Endothelial cell of umbilical vein (primary cell): ENCODE measurements at regions not wholly inside any gene's neighbourhood (a gene's known extent, or its start where the extent isn't known, plus 50 kb on each side); places are given as distances from the start of the nearest gene placed in this dataset.

Experiments
- EZH2 ChIP-seq: IDR thresholded peaks from 2 replicates; pipeline ENCODE4 v1.6.1; 2012; ENCODE audit warnings: borderline replicate concordance, low read depth, mild to moderate bottlenecking, moderate library complexity, low read length, inconsistent platforms; ENCODE audit not compliant: severe bottlenecking
- GATA2 ChIP-seq: IDR thresholded peaks from 2 replicates; pipeline ENCODE4 v1.7.0; 2011; ENCODE audit warnings: low read depth, mild to moderate bottlenecking, moderate library complexity, mixed read lengths, low read length; ENCODE audit not compliant: insufficient read length, insufficient read depth
- JUN ChIP-seq: IDR thresholded peaks from 2 replicates; pipeline ENCODE4 v1.6.1; 2011; ENCODE audit warnings: borderline replicate concordance, low read depth; ENCODE audit not compliant: insufficient read length, insufficient read depth
- MYC ChIP-seq: IDR thresholded peaks from one replicate; pipeline ENCODE4 v1.6.1; 2011; ENCODE audit warnings: mild to moderate bottlenecking, low read depth, low read length
- POLR2A ChIP-seq: IDR thresholded peaks from 2 replicates; pipeline ENCODE4 v1.6.1; 2012; ENCODE audit warnings: low read depth, mild to moderate bottlenecking, control low read depth, low read length
- POLR2AphosphoS5 ChIP-seq: IDR thresholded peaks from 2 replicates; pipeline ENCODE4 v1.6.1; 2012; ENCODE audit warnings: low read depth, mild to moderate bottlenecking, control low read depth, low read length, moderate library complexity; ENCODE audit not compliant: insufficient read depth
- TF ChIP-seq, protein P1 (sequence below), 2 donors: IDR thresholded peaks; 1 replicate in 1 of 2; 2 replicates in 1 of 2; pipeline ENCODE4 v1.5.1; 2011; ENCODE audit warnings: low read length in 2 of 2, mild to moderate bottlenecking in 2 of 2, moderate library complexity in 2 of 2, control low read depth in 1 of 2, inconsistent platforms in 1 of 2, low read depth in 1 of 2; ENCODE audit not compliant: insufficient read depth in 1 of 2; ENCODE audit errors: extremely low read depth in 1 of 2
- TF ChIP-seq, protein P2 (sequence below): IDR thresholded peaks from 2 replicates; pipeline ENCODE4 v1.6.1; 2011; ENCODE audit not compliant: insufficient read depth, insufficient read length

DNA sequence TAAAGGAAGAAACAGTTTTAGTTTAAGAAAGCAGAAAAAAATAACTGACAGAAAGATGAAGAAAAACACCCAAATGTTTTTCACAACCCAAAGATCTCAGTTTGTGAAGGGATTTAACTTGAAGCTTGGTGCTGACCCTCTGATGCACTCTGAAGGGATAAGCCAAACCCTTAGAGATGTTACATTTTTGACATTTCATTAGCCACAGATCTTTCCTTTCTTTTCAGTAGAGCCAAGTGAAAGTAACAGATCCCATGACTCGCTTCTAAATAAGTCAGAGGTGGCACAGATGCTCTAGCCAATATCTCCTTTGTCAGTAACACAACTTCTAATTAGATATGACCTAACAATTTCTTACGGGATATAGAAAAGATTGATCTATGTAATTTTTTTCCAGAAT, 394.5 kb upstream of the EDIL3 start:
- no peak for TF ChIP-seq JUN
- TF ChIP-seq, protein P1, sequence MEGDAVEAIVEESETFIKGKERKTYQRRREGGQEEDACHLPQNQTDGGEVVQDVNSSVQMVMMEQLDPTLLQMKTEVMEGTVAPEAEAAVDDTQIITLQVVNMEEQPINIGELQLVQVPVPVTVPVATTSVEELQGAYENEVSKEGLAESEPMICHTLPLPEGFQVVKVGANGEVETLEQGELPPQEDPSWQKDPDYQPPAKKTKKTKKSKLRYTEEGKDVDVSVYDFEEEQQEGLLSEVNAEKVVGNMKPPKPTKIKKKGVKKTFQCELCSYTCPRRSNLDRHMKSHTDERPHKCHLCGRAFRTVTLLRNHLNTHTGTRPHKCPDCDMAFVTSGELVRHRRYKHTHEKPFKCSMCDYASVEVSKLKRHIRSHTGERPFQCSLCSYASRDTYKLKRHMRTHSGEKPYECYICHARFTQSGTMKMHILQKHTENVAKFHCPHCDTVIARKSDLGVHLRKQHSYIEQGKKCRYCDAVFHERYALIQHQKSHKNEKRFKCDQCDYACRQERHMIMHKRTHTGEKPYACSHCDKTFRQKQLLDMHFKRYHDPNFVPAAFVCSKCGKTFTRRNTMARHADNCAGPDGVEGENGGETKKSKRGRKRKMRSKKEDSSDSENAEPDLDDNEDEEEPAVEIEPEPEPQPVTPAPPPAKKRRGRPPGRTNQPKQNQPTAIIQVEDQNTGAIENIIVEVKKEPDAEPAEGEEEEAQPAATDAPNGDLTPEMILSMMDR (IDR thresholded peaks at IDR 0.05; ENCODE audit: extremely low read depth in 1 of 2, insufficient read depth in 1 of 2, low read depth in 1 of 2, low read length in 2 of 2) = no peak
- no peak for TF ChIP-seq EZH2
- no peak for TF ChIP-seq GATA2
- TF ChIP-seq, protein P2, sequence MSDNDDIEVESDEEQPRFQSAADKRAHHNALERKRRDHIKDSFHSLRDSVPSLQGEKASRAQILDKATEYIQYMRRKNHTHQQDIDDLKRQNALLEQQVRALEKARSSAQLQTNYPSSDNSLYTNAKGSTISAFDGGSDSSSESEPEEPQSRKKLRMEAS = no peak
- no peak for TF ChIP-seq MYC
- TF ChIP-seq POLR2A = no peak
- no peak for TF ChIP-seq POLR2AphosphoS5
